Liver (tissue), 8 donors: ENCODE measurements at regions not wholly inside any gene's neighbourhood (a gene's known extent, or its start where the extent isn't known, plus 50 kb on each side); places are given as distances from the start of the nearest gene placed in this dataset.

ENCODE experiments used
- DNase-seq: peaks from one replicate; pipeline ENCODE4 v3.0.0-alpha.2; 2017; ENCODE audit warnings: low spot score
- H3K27ac ChIP-seq, 2 donors: one replicate each; pipeline ENCODE4 v1.7.0; 2013; ENCODE audit warnings: inconsistent platforms in 2 of 2, low read length in 2 of 2, control low read depth in 1 of 2, low read depth in 1 of 2, mild to moderate bottlenecking in 1 of 2
- H3K27me3 ChIP-seq, 4 donors: one replicate each; pipeline versions ENCODE4 v1.6.1 to v1.7.0; 2013; ENCODE audit warnings: low read length in 3 of 4, inconsistent platforms in 1 of 4, mild to moderate bottlenecking in 1 of 4, moderate library complexity in 1 of 4; ENCODE audit not compliant: control insufficient read depth in 4 of 4, insufficient read depth in 4 of 4
- H3K36me3 ChIP-seq, 4 donors: one replicate each; pipeline versions ENCODE4 v1.6.1 to v1.7.0; 2013; ENCODE audit warnings: low read length in 3 of 4, mild to moderate bottlenecking in 3 of 4, low read depth in 1 of 4, moderate library complexity in 1 of 4; ENCODE audit not compliant: control insufficient read depth in 4 of 4, insufficient read depth in 3 of 4
- H3K4me1 ChIP-seq, 4 donors: one replicate each; pipeline versions ENCODE4 v1.6.1 to v1.7.0; 2013; ENCODE audit warnings: low read length in 3 of 4, mild to moderate bottlenecking in 3 of 4, moderate library complexity in 1 of 4; ENCODE audit not compliant: control insufficient read depth in 4 of 4, insufficient read depth in 4 of 4
- H3K4me3 ChIP-seq, 3 donors: one replicate each; pipeline versions ENCODE4 v1.6.1 to v1.7.0; 2013; ENCODE audit warnings: low read length in 3 of 3, control low read depth in 1 of 3, low read depth in 1 of 3, mild to moderate bottlenecking in 1 of 3
- H3K9ac ChIP-seq, 2 donors: one replicate each; pipeline ENCODE4 v1.7.0; 2013; ENCODE audit warnings: low read length in 2 of 2, mild to moderate bottlenecking in 2 of 2, moderate library complexity in 2 of 2, control low read depth in 1 of 2, low read depth in 1 of 2
- H3K9me3 ChIP-seq, 4 donors: one replicate each; pipeline versions ENCODE4 v1.6.1 to v1.7.0; 2013; ENCODE audit warnings: low read length in 3 of 4; ENCODE audit not compliant: control insufficient read depth in 4 of 4
- EGR1 ChIP-seq, 2 donors: IDR thresholded peaks; 2 replicates each; pipeline ENCODE4 v1.6.1; 2016 to 2018; ENCODE audit warnings: antibody characterized with exemption in 2 of 2, low read depth in 2 of 2
- FOXA1 ChIP-seq: IDR thresholded peaks from 2 replicates; pipeline ENCODE4 v1.6.1; 2016; ENCODE audit warnings: antibody characterized with exemption
- FOXA2 ChIP-seq: IDR thresholded peaks from 2 replicates; pipeline ENCODE4 v1.6.1; 2016; ENCODE audit warnings: antibody characterized with exemption
- GABPA ChIP-seq, 2 donors: IDR thresholded peaks in 1 of 2; conservative IDR thresholded peaks in 1 of 2; 2 replicates each; pipeline ENCODE4 v1.6.1; 2016; ENCODE audit warnings: antibody characterized with exemption in 2 of 2, mild to moderate bottlenecking in 1 of 2, moderate library complexity in 1 of 2
- HNF4A ChIP-seq, 2 donors: conservative IDR thresholded peaks; 2 replicates each; pipeline ENCODE4 v1.6.1; 2016; ENCODE audit warnings: antibody characterized with exemption in 2 of 2, mild to moderate bottlenecking in 2 of 2
- HNF4G ChIP-seq: IDR thresholded peaks from 2 replicates; pipeline ENCODE4 v1.6.1; 2016; ENCODE audit warnings: antibody characterized with exemption
- JUND ChIP-seq, 2 donors: IDR thresholded peaks; 2 replicates each; pipeline ENCODE4 v1.6.1; 2016; ENCODE audit warnings: antibody characterized with exemption in 2 of 2
- NR2F2 ChIP-seq: IDR thresholded peaks from 2 replicates; pipeline ENCODE4 v1.6.1; 2016; ENCODE audit warnings: antibody characterized with exemption
- RAD21 ChIP-seq, 2 donors: IDR thresholded peaks; 2 replicates each; pipeline ENCODE4 v1.6.1; 2016; ENCODE audit warnings: antibody characterized with exemption in 2 of 2, mild to moderate bottlenecking in 2 of 2
- RXRA ChIP-seq, 2 donors: IDR thresholded peaks; 2 replicates each; pipeline ENCODE4 v1.6.1; 2017 to 2018; ENCODE audit warnings: antibody characterized with exemption in 2 of 2, mild to moderate bottlenecking in 1 of 2
- SP1 ChIP-seq: IDR thresholded peaks from 2 replicates; pipeline ENCODE4 v1.6.1; 2018; ENCODE audit warnings: antibody characterized with exemption, mild to moderate bottlenecking
- TAF1 ChIP-seq: conservative IDR thresholded peaks from 2 replicates; pipeline ENCODE4 v1.6.1; 2016; ENCODE audit warnings: antibody characterized with exemption, mild to moderate bottlenecking
- YY1 ChIP-seq: IDR thresholded peaks from 2 replicates; pipeline ENCODE4 v1.6.1; 2016; ENCODE audit warnings: antibody characterized with exemption, mild to moderate bottlenecking
- WGBS: extraction: QIAGEN DNeasy Blood & Tissue Kit; methylation state at CpG from one replicate; pipeline ENCODE4 v1.1.7; 2013; 5-methylcytosine and 5-hydroxymethylcytosine counted together
- TF ChIP-seq, protein P1 (sequence below): fragments of 150-350 bp; IDR thresholded peaks from 2 replicates; pipeline ENCODE4 v1.5.1; 2017; ENCODE audit warnings: improper control_type of control experiment, low read depth, low read length; ENCODE audit not compliant: missing input control
- TF ChIP-seq, protein P2 (sequence below): IDR thresholded peaks from 2 replicates; pipeline ENCODE4 v1.6.1; 2016; ENCODE audit warnings: antibody characterized with exemption
- TF ChIP-seq, protein P3 (sequence below): IDR thresholded peaks from 2 replicates; pipeline ENCODE4 v1.6.1; 2016; ENCODE audit warnings: antibody characterized with exemption
- donor health status: healthy.
- donor health status: healthy.
- donor health status: healthy.
- donor health status: healthy.
- donor health status: healthy.

DNA sequence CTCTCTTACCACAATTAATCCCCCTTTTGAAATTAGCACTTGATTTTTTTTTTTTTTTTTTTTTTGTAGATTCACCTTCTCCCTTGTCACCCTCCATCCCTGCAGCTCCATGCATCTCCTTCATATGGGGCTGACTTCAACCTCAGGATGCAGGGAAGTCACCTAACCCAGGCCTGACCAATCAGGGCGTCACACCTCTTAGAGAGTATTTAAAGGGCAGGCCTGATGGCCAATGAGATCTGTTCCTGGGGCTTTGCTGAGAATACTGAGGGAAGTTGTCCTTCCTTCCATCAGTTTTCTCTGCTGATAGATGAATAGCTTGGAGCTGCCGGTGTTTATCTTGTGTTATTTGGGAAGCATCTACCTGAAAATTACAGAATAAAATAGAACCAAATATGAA is 1104.7 kb upstream of the TMEM132C start:
- TF ChIP-seq, protein P1, sequence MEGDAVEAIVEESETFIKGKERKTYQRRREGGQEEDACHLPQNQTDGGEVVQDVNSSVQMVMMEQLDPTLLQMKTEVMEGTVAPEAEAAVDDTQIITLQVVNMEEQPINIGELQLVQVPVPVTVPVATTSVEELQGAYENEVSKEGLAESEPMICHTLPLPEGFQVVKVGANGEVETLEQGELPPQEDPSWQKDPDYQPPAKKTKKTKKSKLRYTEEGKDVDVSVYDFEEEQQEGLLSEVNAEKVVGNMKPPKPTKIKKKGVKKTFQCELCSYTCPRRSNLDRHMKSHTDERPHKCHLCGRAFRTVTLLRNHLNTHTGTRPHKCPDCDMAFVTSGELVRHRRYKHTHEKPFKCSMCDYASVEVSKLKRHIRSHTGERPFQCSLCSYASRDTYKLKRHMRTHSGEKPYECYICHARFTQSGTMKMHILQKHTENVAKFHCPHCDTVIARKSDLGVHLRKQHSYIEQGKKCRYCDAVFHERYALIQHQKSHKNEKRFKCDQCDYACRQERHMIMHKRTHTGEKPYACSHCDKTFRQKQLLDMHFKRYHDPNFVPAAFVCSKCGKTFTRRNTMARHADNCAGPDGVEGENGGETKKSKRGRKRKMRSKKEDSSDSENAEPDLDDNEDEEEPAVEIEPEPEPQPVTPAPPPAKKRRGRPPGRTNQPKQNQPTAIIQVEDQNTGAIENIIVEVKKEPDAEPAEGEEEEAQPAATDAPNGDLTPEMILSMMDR = no peak
- TF ChIP-seq TAF1 (no peak), SP1 (no peak), EGR1 (IDR thresholded peaks at IDR 0.05; ENCODE audit: low read depth in 2 of 2) (no peak), FOXA2 (no peak), GABPA (IDR thresholded peaks at IDR 0.05 in 1 of 2, conservative IDR thresholded peaks at IDR 0.05 in 1 of 2) (no peak), HNF4A (conservative IDR thresholded peaks at IDR 0.05) (no peak), RAD21 (IDR thresholded peaks at IDR 0.05) (no peak), JUND (IDR thresholded peaks at IDR 0.05) (no peak), NR2F2 (no peak), FOXA1 (no peak), HNF4G (no peak), RXRA (IDR thresholded peaks at IDR 0.05) (no peak), YY1 (no peak)
- TF ChIP-seq, protein P2, sequence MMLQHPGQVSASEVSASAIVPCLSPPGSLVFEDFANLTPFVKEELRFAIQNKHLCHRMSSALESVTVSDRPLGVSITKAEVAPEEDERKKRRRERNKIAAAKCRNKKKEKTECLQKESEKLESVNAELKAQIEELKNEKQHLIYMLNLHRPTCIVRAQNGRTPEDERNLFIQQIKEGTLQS = no peak
- H3K27me3 ChIP-seq = no peaks in the 10 kb centered on the region
- H3K4me1 ChIP-seq = no peaks in the 10 kb centered on the region
- no peak overlapping the region for H3K4me3 ChIP-seq
- DNase-seq = no peak
- H3K9ac ChIP-seq = no peak overlapping the region
- no peak overlapping the region for H3K27ac ChIP-seq
- no peaks in the 10 kb centered on the region for H3K36me3 ChIP-seq
- WGBS = 93% methylated on average over 2 of the region's 2 CpGs
- no peaks in the 10 kb centered on the region for H3K9me3 ChIP-seq

DNA sequence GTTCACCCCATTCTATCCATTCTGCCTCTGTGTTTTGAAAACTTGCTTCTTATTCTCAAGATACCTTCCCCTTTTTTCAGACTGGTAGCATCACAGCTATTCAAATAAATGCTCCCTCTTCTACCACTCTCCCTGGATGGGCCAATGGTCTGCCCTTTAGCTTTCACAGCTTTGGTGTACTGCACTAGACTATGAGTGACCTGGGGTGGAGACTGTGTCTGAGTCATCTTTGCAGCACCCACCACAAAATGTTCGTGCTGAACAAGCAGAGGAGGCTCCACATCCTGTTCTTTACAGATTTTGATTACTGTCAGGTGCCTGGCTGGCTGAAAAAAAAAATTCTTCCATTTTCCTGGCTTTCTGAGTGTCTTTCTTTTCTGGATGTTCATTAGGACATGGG is 1104.1 kb upstream of the TMEM132C start:
- H3K9ac ChIP-seq = no peak overlapping the region
- no peaks in the 10 kb centered on the region for H3K4me1 ChIP-seq
- H3K9me3 ChIP-seq = no peaks in the 10 kb centered on the region
- WGBS = 46% methylated on average over 1 of the region's 1 CpG
- no peaks in the 10 kb centered on the region for H3K36me3 ChIP-seq
- no peaks in the 10 kb centered on the region for H3K27me3 ChIP-seq
- no peak for DNase-seq
- TF ChIP-seq, protein P3, sequence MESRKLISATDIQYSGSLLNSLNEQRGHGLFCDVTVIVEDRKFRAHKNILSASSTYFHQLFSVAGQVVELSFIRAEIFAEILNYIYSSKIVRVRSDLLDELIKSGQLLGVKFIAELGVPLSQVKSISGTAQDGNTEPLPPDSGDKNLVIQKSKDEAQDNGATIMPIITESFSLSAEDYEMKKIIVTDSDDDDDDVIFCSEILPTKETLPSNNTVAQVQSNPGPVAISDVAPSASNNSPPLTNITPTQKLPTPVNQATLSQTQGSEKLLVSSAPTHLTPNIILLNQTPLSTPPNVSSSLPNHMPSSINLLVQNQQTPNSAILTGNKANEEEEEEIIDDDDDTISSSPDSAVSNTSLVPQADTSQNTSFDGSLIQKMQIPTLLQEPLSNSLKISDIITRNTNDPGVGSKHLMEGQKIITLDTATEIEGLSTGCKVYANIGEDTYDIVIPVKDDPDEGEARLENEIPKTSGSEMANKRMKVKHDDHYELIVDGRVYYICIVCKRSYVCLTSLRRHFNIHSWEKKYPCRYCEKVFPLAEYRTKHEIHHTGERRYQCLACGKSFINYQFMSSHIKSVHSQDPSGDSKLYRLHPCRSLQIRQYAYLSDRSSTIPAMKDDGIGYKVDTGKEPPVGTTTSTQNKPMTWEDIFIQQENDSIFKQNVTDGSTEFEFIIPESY = no peak
- H3K4me3 ChIP-seq = no peak overlapping the region
- no peak overlapping the region for H3K27ac ChIP-seq
